GM12892 (cell line): ENCODE measurements at regions not wholly inside any gene's neighbourhood (a gene's known extent, or its start where the extent isn't known, plus 50 kb on each side); places are given as distances from the start of the nearest gene placed in this dataset.

Experiments
- POLR2AphosphoS5 ChIP-seq: IDR thresholded peaks from 2 replicates; pipeline ENCODE4 v1.6.1; 2011; ENCODE audit warnings: low read depth, low read length, control low read depth
- TAF1 ChIP-seq: IDR thresholded peaks from 2 replicates; pipeline ENCODE4 v1.6.1; 2011; ENCODE audit warnings: low read depth, mild to moderate bottlenecking, control low read depth, low read length, borderline replicate concordance

DNA sequence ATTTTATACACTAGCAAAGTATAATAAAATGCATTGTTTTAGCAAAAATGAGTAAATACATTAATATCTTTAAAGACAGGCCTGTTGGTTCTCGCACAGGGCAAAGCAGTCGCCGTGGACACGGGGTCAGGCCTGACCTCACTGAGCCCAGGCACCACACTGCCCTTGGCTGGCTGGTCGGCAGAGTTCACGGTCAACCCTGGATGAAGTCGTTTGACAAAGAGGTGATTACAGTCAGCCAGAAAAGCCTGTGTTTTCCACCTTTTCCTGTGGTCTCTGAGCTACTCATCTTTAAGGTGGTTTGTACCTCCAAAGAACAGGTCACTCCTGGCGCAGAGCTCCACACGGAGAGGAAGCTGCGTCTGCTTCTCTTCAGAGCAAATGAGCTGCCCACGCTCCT, 191.5 kb downstream of the DLL1 start:
- TF ChIP-seq POLR2AphosphoS5: no peak
- no peak for TF ChIP-seq TAF1
